ENCODE measurements at regions not wholly inside any gene's neighbourhood (a gene's known extent, or its start where the extent isn't known, plus 50 kb on each side); places are given as distances from the start of the nearest gene placed in this dataset.
"Not testable (repeated sequence)": the region's sequence is repeated elsewhere in the genome, so short reads cannot be mapped to it uniquely, and the experiment has no call there.

- DNase-seq (ENCODE audit: low read depth in 2 of 3, low spot score in 1 of 3): no peak
These were observed 277.0 kb upstream of the ZEB2 start for GRCh38 chr2:144796936-144797335.

- no peak for DNase-seq (ENCODE audit: low read depth in 2 of 3, low spot score in 1 of 3)
These were observed 276.2 kb upstream of the ZEB2 start for GRCh38 chr2:144796164-144796563.

GRCh38 chr2:144785253-144785652 lies 265.3 kb upstream of the ZEB2 start:
- no peak for DNase-seq (ENCODE audit: low read depth in 2 of 3, low spot score in 1 of 3)

- DNase-seq (ENCODE audit: low read depth in 2 of 3, low spot score in 1 of 3): no peak
These were observed 261.1 kb upstream of the ZEB2 start for GRCh38 chr2:144780983-144781382.

DNA sequence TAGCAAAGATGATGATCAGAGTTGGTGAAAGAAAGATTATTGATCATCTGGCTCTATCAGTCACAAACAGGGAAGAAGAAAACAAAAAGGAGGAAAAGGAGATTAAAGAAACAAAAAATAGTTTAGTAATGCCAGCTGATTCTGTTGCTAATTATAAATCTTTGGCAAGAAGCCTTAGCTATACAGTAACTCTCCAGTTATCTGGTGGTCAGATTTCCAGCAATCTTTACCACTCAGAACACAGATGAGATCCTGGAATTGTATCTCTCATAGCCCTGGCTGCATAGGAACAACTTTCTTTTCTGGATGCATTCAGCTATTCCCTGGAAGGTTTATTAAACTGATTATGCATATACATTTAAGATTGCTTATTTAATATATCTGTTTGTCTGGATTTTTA lies 256.8 kb upstream of the ZEB2 start:
- no peak for DNase-seq (ENCODE audit: low read depth in 2 of 3, low spot score in 1 of 3)

DNA sequence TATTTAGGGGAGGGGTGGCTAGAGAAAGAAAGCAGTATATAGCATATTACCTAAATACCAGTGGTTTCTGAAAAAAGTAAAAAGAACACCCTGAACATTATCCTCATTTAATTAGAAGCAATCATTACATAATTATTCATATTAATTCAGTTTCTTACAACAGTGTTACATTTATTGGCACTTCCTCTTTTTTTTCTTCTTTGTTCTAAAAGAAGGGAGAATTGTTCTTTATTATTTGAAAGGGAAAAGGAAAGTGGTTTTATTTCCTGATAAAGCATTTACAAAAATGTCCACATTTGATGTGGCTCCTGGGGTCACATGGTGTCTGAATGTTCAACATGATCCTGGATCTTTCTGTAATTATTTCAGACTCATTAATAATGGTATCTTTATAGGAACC lies 254.9 kb upstream of the ZEB2 start:
- no peak for DNase-seq (ENCODE audit: low read depth in 2 of 3, low spot score in 1 of 3)

GRCh38 chr2:144771348-144771747 lies 251.4 kb upstream of the ZEB2 start:
- DNase-seq (ENCODE audit: low read depth in 2 of 3, low spot score in 1 of 3): no peak

DNA sequence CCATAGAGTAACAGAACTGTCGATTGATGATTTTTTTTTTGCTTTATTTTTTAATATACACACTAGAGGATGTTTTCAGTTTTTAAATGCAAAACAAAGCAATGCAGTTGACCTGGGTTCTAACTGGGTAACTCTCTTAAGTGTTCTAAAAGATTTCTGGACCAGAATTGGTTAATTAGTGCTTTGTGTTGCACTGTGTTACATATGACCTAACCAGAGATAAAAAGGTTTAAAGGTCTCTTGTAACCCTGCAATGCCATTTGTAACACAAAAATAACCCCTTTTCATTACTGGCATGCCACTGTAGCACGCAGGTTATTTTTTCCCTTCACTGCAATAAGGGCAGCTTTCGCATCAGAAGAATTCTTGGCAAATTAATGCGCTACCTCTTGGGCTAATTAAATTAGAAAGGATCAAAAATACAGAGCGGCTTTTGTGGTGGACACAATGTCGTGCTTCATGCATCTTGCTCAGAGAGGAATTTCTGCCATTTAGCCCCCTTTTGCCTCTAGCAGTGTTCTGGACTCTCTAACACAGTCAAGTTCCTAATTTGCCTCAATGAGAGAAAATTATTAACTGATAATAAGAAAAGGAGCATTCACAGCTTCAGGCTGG lies 250.8 kb upstream of the ZEB2 start:
- DNase-seq (ENCODE audit: low read depth in 2 of 3, low spot score in 1 of 3): no peak

DNA sequence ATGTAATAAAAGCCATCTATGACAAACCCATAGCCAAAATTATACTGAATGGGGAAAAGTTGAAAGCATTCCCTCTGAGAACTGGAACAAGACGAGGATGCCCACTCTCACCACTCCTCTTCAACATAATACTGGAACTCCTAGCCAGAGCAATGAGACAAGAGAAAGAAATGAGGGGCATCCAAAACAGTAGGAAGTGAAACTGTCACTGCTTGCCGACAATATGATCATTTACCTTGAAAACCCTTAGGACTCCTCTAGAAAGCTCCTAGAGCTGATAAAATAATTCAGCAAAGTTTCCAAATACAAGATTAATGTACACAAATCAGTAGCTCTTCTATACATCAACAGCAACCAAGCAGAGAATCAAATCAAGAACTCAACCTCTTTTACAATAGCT lies 241.0 kb upstream of the ZEB2 start:
- DNase-seq (ENCODE audit: low read depth in 2 of 3, low spot score in 1 of 3): not testable (repeated sequence)

- DNase-seq (ENCODE audit: low read depth in 2 of 3, low spot score in 1 of 3): no peak
These were observed 239.8 kb upstream of the ZEB2 start for GRCh38 chr2:144759746-144760145.

DNA sequence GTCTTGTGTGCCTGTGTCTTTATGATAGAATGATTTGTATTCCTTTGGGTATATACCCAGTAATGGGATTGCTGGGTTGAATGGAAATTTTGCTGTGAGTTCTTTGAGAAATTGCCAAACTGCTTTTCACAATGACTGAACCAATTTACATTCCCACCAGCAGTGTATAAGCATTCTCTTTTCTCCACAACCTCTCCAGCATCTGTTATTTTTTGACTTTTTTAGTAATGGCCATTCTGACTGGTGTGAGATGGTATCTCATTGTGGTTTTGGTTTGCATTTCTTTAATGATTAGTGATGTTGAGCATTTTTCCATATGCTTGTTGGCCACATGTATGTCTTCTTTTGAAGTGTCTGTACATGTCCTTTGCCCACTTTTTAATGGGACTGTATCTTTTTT lies 238.3 kb upstream of the ZEB2 start:
- DNase-seq (ENCODE audit: low read depth in 2 of 3, low spot score in 1 of 3): not testable (repeated sequence)

GRCh38 chr2:144753416-144753815 lies 233.5 kb upstream of the ZEB2 start:
- no peak for DNase-seq (ENCODE audit: low read depth in 2 of 3, low spot score in 1 of 3)

GRCh38 chr2:144751142-144751905 lies 231.4 kb upstream of the ZEB2 start:
- DNase-seq (ENCODE audit: low read depth in 2 of 3, low spot score in 1 of 3): no peak

DNA sequence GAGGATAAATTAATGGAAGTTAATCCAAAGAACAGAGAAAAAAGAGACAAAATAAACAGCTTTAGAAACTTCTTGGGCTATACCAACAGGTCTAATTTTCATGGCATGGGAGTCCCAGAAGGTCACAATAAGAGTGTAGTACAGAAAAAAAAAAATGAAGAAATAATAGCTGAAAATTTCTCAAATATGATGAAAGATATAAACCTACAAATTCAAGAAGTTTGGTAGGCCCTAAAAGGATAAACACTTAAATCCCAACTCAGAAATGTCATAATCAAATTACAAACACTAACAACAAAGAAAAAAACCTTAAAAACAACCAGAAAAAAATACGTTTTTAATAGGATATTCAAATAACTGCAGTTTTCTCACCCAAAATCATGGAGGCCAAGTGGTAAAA lies 229.3 kb upstream of the ZEB2 start:
- DNase-seq (ENCODE audit: low read depth in 2 of 3, low spot score in 1 of 3): no peak

DNA sequence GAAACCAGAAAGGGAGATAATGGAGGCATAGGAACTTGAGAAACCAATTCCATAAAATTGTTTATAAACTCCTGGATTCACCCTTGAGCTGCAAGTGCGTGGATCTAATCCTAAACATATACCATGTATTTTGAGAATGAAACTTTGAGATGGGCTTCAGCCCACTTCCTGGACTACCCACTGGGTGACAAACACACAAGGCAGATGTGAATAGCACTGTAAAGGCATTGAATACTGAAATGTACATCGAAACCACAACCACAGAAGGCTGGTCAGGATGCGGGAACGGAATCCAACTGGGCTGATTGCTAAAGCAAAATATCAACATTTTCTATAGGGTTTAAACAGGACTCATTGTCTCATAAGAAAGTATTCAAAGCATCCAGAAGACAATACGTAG lies 228.5 kb upstream of the ZEB2 start:
- DNase-seq (ENCODE audit: low read depth in 2 of 3, low spot score in 1 of 3): no peak

- no peak for DNase-seq (ENCODE audit: low read depth in 2 of 3, low spot score in 1 of 3)
These were observed 227.7 kb upstream of the ZEB2 start for GRCh38 chr2:144747571-144747970.

DNA sequence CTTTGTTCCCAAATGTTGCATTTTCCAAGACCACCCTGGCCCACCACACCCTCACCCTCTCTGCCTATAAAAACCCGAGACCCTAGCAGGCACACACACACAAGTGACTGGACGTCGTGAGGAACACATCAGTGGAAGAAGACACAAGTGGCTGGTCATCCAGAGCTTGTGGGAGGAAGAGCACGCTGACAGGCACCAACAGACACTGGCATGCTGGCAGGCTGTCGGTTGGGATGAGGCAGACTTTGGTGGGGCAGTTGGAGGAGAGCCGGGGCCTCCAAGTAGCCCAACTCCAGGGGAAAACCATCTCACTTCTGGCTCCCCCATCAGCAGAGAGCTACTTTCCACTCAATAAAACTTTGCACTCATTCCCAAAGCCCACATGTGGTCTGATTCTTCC lies 225.5 kb upstream of the ZEB2 start:
- DNase-seq (ENCODE audit: low read depth in 2 of 3, low spot score in 1 of 3): no peak

GRCh38 chr2:144738749-144739148 lies 218.8 kb upstream of the ZEB2 start:
- DNase-seq (ENCODE audit: low read depth in 2 of 3, low spot score in 1 of 3): no peak

DNA sequence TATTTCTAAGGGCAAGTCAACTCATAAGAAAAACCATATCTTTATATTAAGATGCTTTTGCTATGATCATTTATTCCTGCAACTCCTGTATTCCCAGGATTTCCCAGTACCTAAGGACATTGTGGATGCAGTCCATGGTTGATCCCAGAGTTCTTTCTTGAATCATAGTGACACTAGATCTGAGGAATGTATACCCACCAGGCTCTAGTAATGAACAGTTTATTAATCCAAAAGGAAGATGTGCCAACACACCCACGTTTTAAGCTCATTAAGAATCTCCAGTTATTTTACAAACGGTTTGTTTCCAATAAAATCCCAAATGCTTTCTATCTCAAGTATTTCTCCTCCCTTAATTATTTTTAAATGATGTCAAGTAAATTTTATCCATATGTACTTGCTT lies 210.8 kb upstream of the ZEB2 start:
- no peak for DNase-seq (ENCODE audit: low read depth in 2 of 3, low spot score in 1 of 3)

- not testable (repeated sequence) for DNase-seq (ENCODE audit: low read depth in 2 of 3, low spot score in 1 of 3)
These were observed 204.5 kb upstream of the ZEB2 start for GRCh38 chr2:144724460-144724859.

GRCh38 chr2:144718376-144718775 lies 198.5 kb upstream of the ZEB2 start:
- DNase-seq (ENCODE audit: low read depth in 2 of 3, low spot score in 1 of 3): no peak

DNA sequence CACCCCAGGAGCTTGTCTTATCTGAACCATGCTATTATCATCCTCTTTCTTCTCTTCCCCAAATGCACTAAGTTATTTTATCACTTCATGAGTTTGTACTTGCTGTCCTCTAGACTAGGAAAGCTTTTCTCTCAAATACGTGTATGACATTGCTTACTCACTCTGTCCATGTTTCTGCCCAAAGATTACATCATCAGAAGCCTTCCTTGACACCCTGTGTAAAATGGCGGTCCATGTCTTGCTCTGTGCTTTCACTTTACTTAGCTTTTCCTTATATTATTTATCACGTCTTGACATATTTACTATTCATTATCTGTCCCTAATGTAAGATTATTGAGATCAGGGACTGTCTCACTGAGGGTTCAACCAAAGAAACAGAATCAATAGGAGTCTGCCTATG lies 196.1 kb upstream of the ZEB2 start:
- DNase-seq (ENCODE audit: low read depth in 2 of 3, low spot score in 1 of 3): no peak

DNA sequence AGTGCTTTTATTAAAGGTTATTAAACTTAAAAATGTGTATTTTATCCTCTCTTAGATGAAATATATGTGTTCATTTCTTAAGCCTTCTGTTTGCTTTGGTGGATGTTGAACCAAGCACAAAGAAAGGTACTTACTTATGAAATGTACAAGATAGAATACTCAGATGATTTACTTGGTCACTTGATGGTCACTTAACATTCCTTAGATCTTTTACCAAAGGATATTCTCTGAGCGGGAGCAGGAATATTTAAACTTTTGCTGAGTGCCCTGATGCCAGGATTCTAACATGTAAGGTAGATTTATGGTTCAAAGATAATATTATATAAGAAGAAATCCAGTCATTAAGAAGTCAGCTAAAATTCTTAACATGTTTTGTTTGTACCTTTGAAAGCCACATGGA lies 193.5 kb upstream of the ZEB2 start:
- no peak for DNase-seq (ENCODE audit: low read depth in 2 of 3, low spot score in 1 of 3)

Data from stimulated activated CD4-positive, alpha-beta T cell treated with anti-CD3 and anti-CD28 coated beads, Interleukin-12 subunit alpha, Interleukin-12 subunit beta, amount 100 ng/mL, for 48 hours (primary cell).